ENCODE measurements at regions not wholly inside any gene's neighbourhood (a gene's known extent, or its start where the extent isn't known, plus 50 kb on each side); places are given as distances from the start of the nearest gene placed in this dataset.

GRCh38 chr20:47421076-47421475 is 64.6 kb upstream of the ZMYND8 start:
- no peak for TF ChIP-seq ZNF514 (tag by site-specific recombination; IDR thresholded peaks at IDR 0.05)
- no peak for TF ChIP-seq ZBTB17 (tag by site-specific recombination; IDR thresholded peaks at IDR 0.05)
- no peak for TF ChIP-seq KLF16 (tag by site-specific recombination; IDR thresholded peaks at IDR 0.05)
- no peak for TF ChIP-seq ZBTB48 (tag by site-specific recombination; IDR thresholded peaks at IDR 0.05)
- no peak for TF ChIP-seq TSHZ1 (tag by site-specific recombination; IDR thresholded peaks at IDR 0.05; ENCODE audit: borderline replicate concordance)
- no peak for TF ChIP-seq ZNF548 (tag by site-specific recombination; IDR thresholded peaks at IDR 0.05)
- no peak for TF ChIP-seq ZNF202 (tag by site-specific recombination; IDR thresholded peaks at IDR 0.05; ENCODE audit: borderline replicate concordance)
- TF ChIP-seq SP2 (tag by site-specific recombination; IDR thresholded peaks at IDR 0.05) = no peak
- no peak for TF ChIP-seq ZNF239 (tag by site-specific recombination; IDR thresholded peaks at IDR 0.05)
- Histone ChIP-seq H3K4me1 (ENCODE audit: control insufficient read depth, insufficient read depth, low read length) (no peaks in the 10 kb centered on the region), H3K9me3 (ENCODE audit: control insufficient read depth, insufficient read depth, low read depth, low read length) (no peaks in the 10 kb centered on the region), H3K27ac (ENCODE audit: extremely low read depth, low read depth, low read length) (no peak overlapping the region), H3K36me3 (ENCODE audit: control insufficient read depth in 2 of 2, insufficient read depth in 1 of 2, low read length in 2 of 2) (no peaks in the 10 kb centered on the region), H3K4me3 (ENCODE audit: low read depth, low read length) (no peak overlapping the region)
- ChIA-PET CTCF (no interaction called here), POLR2A (interaction anchor here (0.6 to 0.7 kb wide), 2 partner anchors 82 to 266 kb away, joined by 4 to 5 read pairs; no protein-coding TSS in a partner anchor)

- no peak for TF ChIP-seq PRDM1 (tag by site-specific recombination; IDR thresholded peaks at IDR 0.05)
- TF ChIP-seq ZNF843 (tag by site-specific recombination; IDR thresholded peaks at IDR 0.05) = no peak
- TF ChIP-seq ZSCAN30 (tag by site-specific recombination; IDR thresholded peaks at IDR 0.05) = no peak
- TF ChIP-seq SP3 (tag by site-specific recombination; IDR thresholded peaks at IDR 0.05) = no peak
- no peak for TF ChIP-seq ZNF624 (tag by site-specific recombination; IDR thresholded peaks at IDR 0.05)
- no peak for TF ChIP-seq ZNF423 (tag by site-specific recombination; IDR thresholded peaks at IDR 0.05)
- TF ChIP-seq ZNF148 (tag by site-specific recombination; IDR thresholded peaks at IDR 0.05; ENCODE audit: borderline replicate concordance) = no peak
- no peak for TF ChIP-seq ZSCAN18 (tag by site-specific recombination; IDR thresholded peaks at IDR 0.05)
- no peak for TF ChIP-seq ZNF221 (tag by site-specific recombination; IDR thresholded peaks at IDR 0.05; ENCODE audit: borderline replicate concordance)
- no peak for TF ChIP-seq ZNF514 (tag by site-specific recombination; IDR thresholded peaks at IDR 0.05)
- TF ChIP-seq ZBTB1 (tag by site-specific recombination; IDR thresholded peaks at IDR 0.05) = no peak
- TF ChIP-seq MEIS1 (CRISPR knock-in tag; IDR thresholded peaks at IDR 0.05; ENCODE audit: borderline replicate concordance) = no peak
- no peak for TF ChIP-seq ZNF248 (tag by site-specific recombination; IDR thresholded peaks at IDR 0.05)
- TF ChIP-seq ZNF449 (tag by site-specific recombination; IDR thresholded peaks at IDR 0.05) = no peak
- no peak for TF ChIP-seq ZNF621 (tag by site-specific recombination; IDR thresholded peaks at IDR 0.05)
- H3K4me3 ChIP-seq (ENCODE audit: low read depth, low read length) = no peak overlapping the region
- H3K9me3 ChIP-seq (ENCODE audit: control insufficient read depth, insufficient read depth, low read depth, low read length) = no peaks in the 10 kb centered on the region
- no peaks in the 10 kb centered on the region for H3K36me3 ChIP-seq (ENCODE audit: control insufficient read depth in 2 of 2, insufficient read depth in 1 of 2, low read length in 2 of 2)
- ChIA-PET POLR2A (no interaction called here), CTCF (interaction anchor here (0.6 to 2.7 kb wide), 2 partner anchors 37 to 40 kb away, joined by 5 to 14 read pairs; no protein-coding TSS in a partner anchor)
- H3K4me1 ChIP-seq (ENCODE audit: control insufficient read depth, insufficient read depth, low read length) = no peaks in the 10 kb centered on the region
- no peak overlapping the region for H3K27ac ChIP-seq (ENCODE audit: extremely low read depth, low read depth, low read length)
These were observed 67.1 kb upstream of the ZMYND8 start for GRCh38 chr20:47423586-47423985.

Measured in HEK293 (cell line).